ENCODE measurements at regions not wholly inside any gene's neighbourhood (a gene's known extent, or its start where the extent isn't known, plus 50 kb on each side); places are given as distances from the start of the nearest gene placed in this dataset.
"Not testable (repeated sequence)": the region's sequence is repeated elsewhere in the genome, so short reads cannot be mapped to it uniquely, and the experiment has no call there.

DNA sequence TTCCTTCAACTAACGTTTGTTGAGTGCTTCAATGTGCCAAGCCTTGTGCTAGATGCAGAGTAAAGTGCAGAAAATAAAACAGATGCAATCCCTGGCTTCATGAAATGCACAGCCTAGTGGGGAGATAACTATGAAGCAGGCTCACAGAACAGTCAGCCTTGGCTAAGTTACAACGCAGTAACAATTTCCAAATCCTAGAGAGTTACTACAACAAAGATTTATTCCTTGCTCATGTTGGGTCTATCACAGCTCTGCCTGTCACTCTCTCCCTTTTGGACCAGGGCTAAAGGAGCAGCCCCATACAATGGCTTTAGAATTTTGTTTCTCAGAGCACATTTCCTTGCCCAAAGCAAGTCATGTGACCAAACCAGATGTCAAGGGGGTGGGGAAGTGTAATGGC is 359.8 kb downstream of the ZNF326 start:
- H3K4me3 ChIP-seq (ENCODE audit: low read depth, low read length), result no peak overlapping the region
- DNase-seq (ENCODE audit: low read depth), result no peak
- TF ChIP-seq, protein P1, sequence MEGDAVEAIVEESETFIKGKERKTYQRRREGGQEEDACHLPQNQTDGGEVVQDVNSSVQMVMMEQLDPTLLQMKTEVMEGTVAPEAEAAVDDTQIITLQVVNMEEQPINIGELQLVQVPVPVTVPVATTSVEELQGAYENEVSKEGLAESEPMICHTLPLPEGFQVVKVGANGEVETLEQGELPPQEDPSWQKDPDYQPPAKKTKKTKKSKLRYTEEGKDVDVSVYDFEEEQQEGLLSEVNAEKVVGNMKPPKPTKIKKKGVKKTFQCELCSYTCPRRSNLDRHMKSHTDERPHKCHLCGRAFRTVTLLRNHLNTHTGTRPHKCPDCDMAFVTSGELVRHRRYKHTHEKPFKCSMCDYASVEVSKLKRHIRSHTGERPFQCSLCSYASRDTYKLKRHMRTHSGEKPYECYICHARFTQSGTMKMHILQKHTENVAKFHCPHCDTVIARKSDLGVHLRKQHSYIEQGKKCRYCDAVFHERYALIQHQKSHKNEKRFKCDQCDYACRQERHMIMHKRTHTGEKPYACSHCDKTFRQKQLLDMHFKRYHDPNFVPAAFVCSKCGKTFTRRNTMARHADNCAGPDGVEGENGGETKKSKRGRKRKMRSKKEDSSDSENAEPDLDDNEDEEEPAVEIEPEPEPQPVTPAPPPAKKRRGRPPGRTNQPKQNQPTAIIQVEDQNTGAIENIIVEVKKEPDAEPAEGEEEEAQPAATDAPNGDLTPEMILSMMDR (conservative IDR thresholded peaks at IDR 0.05; ENCODE audit: low read depth, low read length), result no peak

DNA sequence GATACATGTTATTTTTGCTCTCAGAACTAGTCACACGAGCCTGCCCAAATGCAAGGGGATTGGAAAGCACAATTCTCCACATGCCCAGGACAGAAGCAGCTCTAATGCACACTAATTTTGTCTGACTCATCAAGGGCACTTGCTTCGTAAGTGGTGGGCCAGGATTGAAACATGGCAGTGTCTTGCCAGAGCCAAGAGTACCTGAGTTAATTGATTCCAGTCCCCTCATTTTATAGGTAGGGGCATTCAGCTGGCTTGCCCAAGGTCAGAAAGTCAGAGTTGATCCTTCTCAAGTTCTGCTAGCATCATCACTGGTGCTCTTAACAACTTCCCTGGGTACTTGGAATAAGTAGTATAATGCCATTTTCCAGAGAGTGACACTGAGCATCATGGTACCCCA is 356.1 kb downstream of the ZNF326 start:
- DNase-seq (ENCODE audit: low read depth), result no peak
- TF ChIP-seq, protein P1 (conservative IDR thresholded peaks at IDR 0.05; ENCODE audit: low read depth, low read length), result no peak
- no peak overlapping the region for H3K4me3 ChIP-seq (ENCODE audit: low read depth, low read length)

DNA sequence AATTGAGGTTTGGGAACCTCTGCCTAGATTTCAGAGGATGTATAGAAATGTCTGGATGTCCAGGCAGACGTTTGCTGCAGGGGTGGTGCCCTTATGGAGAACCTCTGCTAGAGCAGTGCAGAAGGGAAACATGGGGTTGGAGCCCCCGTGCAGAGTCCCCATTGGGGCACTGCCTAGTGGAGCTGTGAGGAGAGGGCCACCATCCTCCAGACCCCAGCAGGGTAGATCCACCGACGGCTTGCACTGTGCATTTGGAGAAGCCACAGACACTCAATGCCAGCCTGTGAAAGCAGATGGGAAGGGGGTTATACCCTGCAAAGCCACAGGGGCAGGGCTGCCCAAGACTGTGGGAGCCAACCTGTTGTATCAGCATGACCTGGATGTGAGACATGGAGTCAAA is 354.6 kb downstream of the ZNF326 start:
- TF ChIP-seq, protein P1 (conservative IDR thresholded peaks at IDR 0.05; ENCODE audit: low read depth, low read length), result no peak
- H3K4me3 ChIP-seq (ENCODE audit: low read depth, low read length), result no peak overlapping the region
- no peak for DNase-seq (ENCODE audit: low read depth)

DNA sequence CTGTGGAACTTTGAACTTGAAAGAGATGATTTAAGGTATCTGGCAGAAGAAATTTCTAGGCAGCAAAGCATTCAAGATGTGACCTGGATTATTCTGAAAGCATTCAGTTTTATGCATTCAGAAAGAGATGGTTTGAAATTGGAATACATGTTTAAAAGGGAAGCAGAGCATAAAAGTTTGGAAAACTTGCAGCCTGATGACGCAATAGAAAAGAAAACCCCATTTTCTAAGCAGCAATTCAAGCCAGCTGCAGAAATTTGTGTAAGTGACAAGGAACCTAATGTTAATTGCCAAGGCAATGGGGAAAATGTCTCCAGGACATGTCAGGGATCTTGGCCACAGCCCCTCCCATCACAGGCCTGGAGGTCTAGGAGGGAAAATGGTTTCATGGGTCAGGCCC is 354.0 kb downstream of the ZNF326 start:
- TF ChIP-seq, protein P1 (conservative IDR thresholded peaks at IDR 0.05; ENCODE audit: low read depth, low read length), result no peak
- H3K4me3 ChIP-seq (ENCODE audit: low read depth, low read length), result no peak overlapping the region
- DNase-seq (ENCODE audit: low read depth), result no peak

DNA sequence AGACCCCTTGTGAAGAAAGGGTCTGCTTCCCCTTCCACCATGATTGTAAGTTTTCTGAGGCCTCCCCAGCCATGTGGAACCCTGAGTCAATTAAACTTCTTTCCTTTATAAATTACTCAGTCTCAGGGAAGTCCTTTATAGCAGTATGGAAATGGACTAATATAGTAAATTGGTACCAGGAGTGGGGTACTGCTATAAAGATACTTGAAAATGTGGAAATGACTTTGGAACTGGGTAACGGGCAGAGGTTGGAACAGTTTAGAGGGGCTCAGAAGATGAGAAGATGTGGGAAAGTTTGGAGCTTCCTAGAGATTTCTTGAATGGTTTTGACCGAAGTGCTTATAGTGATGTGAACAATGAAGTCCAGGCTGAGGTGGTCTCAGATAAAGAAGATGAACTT is 353.5 kb downstream of the ZNF326 start:
- DNase-seq (ENCODE audit: low read depth); H3K4me3 ChIP-seq (ENCODE audit: low read depth, low read length): not testable (repeated sequence)

DNA sequence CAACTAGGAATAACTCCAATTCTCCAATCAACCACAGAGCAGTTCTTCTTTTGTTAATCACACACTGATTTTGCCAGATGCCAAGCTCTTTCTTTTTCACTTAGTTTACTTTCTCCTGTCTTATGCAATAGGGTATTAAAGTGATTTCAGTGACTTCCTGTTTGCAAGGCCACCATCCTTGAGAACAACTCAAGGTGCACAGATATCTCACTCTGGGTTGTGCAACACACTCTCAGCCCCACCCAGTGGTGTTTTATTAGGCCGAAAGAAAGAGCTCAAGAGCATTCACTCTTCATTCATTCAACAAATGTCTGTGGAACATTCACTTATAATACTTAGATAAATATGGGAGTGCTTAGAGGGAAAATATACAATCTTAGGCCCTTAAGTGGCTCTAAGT is 352.5 kb downstream of the ZNF326 start:
- TF ChIP-seq, protein P1 (conservative IDR thresholded peaks at IDR 0.05; ENCODE audit: low read depth, low read length), result no peak
- H3K4me3 ChIP-seq (ENCODE audit: low read depth, low read length), result no peak overlapping the region
- no peak for DNase-seq (ENCODE audit: low read depth)

DNA sequence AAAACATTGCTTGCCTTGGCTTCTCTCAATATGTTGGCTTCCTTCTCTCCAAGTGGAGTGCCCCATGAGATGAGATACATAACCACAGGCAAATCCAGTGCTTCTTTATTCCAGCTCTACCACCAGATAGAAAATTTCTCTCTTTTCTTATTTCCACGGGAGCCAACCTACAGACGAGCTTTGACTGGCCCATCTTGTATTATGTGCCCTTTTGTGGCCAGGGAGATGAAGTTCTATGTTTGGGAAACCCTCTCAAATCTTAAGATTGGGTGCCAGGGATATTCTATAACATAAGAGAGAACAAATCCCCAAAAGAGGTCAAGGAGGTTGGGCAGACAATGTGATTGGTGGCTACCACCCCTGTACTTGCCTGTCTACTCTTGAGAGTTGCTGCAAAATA is 351.8 kb downstream of the ZNF326 start:
- TF ChIP-seq, protein P1 (conservative IDR thresholded peaks at IDR 0.05; ENCODE audit: low read depth, low read length), result no peak
- H3K4me3 ChIP-seq (ENCODE audit: low read depth, low read length), result no peak overlapping the region
- no peak for DNase-seq (ENCODE audit: low read depth)

DNA sequence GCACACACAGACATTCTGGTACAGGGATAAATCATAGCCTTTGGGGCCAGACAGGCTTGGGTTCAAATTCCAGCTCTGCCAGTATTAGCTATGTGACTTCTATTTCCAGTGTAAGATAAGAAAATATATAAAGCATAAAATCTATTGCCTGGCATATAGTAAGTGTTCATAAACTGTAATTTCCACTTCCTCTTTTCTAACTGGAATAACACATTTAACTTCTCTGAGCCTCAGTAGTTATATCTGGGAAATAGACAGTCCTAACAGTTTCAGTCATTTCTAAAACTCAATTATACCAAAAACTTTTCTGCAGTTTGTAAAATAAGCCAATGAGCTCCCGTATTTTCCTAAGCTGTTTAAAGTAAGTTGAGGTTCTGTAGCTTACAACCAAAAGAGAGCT is 351.4 kb downstream of the ZNF326 start:
- DNase-seq (ENCODE audit: low read depth), result no peak
- no peak overlapping the region for H3K4me3 ChIP-seq (ENCODE audit: low read depth, low read length)
- TF ChIP-seq, protein P1 (conservative IDR thresholded peaks at IDR 0.05; ENCODE audit: low read depth, low read length), result no peak

All from epithelial cell of proximal tubule (primary cell).